Left kidney (tissue), 1 donor: ENCODE measurements at regions not wholly inside any gene's neighbourhood (a gene's known extent, or its start where the extent isn't known, plus 50 kb on each side); places are given as distances from the start of the nearest gene placed in this dataset.
A peak's percentile ranks its signal among the peaks of the same experiment; 100 is the strongest.

Experiments used
- DNase-seq: peaks from one replicate; pipeline ENCODE4 v3.0.0-alpha.2; 2013

DNA sequence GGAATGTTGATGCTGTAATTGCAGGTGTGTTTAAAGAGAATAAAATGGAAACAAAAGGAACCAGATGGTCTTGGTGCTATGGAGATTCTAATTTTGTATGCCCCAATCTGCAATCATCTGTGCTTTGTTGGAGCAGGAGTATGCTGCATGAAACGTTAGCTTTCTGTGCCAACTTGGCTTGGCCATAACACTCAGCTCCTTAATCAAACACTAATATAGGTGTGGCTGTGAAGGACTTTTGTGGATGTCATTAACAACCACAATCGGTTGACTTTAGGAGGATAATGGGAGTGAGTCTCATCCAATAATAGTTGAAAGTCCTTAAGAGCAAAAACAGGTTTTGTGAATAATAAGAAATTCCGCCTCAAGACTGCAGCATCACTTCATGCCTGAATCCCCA is 399.2 kb downstream of the NLGN4X start:
- DNase-seq, result no peak

DNA sequence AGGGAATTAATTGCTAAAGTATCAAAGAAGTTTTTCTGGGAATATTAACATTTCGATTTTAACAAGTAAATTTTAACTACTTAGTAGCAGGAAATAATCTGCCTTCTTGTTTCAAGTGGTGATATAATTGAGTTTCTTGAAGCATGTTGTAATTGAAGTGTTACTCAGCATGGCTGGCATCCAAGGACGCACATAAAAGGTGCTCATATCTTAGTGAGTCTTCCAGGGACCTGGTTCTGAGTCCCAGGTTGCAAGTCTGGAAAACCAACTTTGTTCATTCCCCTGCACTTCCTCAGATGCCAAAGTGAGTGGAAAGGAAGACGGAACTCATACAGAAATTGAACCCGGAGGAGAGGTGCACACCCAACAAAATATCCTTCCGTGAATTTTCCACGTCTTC is 399.6 kb downstream of the NLGN4X start:
- no peak for DNase-seq

DNA sequence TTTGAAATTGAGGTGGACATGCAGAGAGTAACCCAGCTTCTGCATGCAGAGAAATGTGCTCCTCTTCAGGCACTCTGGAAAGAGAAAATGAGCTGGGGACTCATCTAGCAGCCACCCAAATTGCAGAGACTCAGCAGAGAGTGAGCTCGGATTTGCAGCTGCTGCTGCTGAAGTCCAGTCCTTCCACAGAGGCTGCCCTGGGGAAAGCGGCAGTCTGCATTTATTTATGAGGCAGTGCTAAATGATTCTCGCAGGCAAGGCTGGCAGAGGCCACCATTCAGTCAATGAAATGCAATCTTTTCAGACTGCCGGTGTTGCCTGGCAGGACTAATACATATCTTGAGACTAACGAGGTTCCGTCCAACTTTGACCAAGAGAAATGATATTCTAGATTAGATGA is 404.8 kb downstream of the NLGN4X start:
- peak; percentile 4 for DNase-seq

DNA sequence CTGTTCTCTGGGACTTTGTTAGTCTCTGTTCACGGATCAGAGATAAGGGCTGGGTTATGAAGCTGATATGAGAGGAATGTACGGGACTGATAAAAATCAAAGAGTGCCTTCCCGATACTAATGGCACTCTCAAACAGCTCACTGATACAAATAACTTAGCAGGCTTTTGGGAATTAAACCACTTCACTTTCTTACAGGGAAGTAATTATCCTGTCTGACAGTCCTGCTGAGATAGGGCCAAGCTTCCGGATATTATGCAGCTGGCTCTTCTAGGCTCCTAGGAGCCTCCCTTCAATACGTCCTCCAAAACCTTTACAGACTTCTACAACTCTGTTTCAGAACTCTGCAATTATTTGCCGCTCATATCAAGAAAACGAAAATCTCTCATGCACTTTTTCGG is 418.0 kb downstream of the NLGN4X start:
- DNase-seq, result no peak

DNA sequence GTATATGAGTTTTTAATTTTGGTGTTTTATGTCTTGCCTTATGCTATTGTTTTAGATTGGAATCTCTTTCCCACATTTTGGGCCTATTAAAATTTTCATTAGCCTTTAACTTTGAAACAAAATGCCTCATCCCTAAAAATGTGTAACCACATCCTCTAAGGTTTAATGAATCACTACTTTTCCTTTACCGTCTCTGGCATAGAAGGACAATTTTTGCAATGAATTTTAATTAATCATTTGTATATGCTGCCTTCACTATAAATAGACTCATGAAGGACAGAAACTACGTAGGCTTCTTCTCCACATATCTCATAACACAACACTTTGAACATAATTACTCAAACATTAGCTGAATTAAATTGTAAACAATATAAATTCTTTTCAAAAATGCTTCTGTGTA is 421.5 kb downstream of the NLGN4X start:
- DNase-seq, result no peak

DNA sequence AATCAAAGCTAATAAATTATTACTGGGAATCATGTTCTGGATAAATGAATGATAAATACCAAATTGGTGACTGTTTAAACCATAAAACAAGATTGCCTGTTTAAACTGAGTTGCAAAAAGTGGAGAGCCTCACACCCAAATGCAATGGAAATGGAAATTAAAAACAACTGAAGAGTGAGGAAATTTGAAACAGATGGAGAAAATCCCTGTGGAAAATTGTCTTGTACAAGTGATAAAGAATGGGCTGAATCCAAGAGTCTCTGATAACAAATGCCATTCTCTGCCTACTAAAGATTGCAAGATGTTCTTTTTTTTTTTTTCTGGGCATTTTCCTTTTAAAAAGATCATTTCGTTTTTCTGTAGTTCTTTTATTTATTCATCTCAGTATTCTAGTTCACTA is 426.3 kb downstream of the NLGN4X start:
- no peak for DNase-seq

DNA sequence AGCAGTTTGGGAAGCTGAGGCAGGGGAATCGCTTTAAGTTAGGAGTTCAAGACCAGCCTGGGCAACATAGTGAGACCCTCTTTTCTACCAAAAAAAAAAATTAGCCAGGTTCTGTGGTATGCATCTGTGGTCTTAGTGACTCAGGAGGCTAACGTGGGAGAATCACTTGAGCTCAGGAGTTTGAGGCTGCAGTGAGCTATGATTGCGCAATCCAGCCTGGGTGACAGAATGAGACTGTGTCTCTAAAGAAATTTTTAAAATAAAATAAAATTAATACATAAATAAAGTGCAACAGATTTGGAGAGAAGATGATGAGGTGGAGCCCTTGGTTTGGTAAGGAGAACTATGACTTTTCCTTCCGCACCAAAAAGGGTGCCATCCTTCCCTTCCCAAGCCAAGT is 436.9 kb downstream of the NLGN4X start:
- DNase-seq, result no peak

DNA sequence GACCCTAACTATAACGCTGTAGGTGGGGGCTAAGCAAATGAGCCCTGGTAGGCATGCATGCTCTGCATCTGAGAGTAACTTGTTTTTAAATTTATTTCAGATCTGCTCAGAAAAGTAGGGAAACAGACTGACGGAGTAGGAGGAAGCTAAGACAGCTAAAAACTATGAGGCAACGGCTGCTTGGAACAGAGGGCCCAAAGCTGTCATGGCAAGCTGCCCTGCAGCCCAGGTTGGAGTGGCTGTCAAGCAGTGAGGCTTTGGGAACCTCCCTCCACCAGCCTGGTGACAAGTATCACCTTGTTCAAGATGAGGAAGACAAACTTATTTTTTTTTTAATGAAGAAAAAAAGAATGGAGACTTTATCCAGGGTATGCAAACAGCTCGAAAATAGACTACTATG is 439.8 kb downstream of the NLGN4X start:
- no peak for DNase-seq

DNA sequence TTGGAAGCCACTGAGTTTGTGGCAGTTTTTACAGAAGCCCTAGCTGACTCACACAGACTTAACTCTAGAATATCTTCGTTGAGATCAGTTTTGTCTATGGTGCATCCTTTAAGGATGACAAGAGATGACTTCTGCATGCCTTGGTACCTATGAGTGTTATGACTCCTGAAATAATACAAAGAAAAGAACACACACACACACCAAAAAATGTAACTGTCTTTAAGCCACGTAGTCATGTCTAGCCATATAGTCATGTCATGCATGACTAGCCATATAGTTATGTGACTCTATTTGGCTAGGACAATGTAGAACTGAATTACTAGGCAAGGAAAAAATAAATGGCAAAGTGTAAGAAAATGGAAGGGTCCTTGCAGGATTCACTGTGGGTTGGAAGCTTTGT is 447.8 kb downstream of the NLGN4X start:
- DNase-seq, result no peak

DNA sequence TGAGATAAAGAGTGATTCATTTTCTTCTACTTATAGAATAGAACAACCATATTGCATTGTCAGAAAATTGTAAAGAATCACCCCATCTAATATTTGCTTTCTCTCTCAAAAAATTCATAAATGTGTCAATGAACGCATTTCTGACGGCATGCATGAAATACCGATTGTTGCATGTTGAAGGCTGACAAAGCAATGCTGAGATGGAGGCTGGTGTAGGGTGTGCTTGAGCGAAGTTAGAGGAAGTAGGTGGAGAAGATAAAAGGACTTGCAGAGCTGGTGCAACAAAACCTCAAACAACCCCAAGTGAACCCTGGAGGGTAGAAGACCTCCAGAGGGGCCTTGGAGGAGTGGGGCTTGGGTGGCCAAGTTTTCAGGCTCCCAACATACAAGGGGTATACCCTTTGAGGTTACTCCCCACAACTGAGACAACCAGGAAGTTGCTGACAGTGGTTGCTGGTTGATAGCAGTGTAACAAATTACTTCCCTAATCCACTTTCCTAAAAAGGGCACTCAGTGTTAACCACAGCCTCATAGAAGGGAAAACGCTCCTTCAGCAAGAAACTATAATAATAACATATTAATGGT is 452.7 kb downstream of the NLGN4X start:
- DNase-seq, result no peak

DNA sequence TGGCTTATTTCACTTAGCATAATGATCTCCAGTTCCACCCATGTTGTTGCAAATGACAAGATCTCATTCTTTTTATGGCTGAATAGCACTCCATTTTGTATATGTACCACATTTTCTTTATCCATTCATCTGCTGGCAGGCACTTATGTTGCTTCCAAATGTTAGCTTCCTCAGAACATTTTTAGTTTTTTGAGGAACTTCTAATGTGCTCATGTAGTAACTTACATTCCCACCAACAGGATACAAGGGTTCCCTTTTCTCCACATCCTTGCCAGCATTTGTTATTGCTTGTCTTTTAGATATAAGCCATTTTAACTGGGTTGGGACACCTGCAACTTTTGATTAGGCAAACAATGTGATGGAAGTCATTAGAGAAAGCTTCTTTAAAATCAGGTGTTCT is 454.2 kb downstream of the NLGN4X start:
- no peak for DNase-seq

DNA sequence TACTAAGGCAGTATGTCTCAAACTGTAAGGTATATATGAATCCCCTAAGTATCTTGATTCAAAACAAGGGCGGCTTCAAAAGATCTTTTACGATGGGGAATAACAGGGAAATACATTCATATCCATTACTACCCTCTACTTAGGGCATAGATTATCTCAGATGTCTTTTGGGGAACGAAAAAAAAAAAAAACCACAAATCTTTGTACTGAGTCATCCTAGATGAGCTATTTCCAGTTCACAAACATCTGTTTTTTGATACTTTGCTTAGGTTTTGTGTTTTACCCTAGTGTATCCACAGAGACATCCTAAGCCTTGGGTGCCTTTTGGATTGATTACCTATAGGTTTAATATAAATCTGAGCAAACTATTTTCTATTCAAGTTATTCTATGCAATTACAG is 457.2 kb downstream of the NLGN4X start:
- no peak for DNase-seq

DNA sequence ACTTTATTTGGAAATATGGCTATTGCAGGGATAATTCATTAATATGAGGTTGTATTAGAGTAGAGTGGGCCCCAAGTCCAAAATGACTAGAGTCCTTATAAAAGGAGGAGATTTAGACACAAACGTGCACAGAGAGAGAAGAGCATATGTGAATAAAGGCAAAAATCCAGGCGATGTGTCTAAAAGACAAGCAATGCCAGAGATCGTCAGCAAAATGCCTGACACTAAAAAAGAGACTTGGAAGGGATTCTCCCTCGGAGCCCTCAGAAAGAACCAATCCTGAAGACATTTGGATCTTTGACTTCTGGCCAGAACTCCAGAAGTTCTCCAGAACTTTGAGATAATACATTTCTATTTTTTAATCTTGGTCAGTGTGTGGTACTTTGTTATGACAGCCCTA is 472.1 kb downstream of the NLGN4X start:
- no peak for DNase-seq

DNA sequence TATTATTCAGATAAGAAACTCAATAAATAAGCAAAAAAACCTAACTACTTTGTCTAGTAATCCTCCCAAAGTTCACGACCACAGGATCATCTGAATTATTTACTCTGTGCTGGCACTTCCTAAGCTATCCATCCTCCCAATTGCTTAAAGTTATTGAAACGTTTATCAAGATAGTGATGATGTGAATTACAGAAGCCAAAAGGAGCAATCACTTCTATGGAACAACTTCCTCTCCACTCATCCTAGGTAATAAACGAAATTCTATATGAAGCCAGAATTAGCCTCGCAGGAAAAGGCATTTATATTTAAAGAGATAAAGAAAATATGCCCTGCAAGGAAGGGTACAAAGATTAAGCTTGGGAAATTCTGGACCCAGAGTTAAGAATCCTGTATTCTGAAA is 475.4 kb downstream of the NLGN4X start:
- no peak for DNase-seq

DNA sequence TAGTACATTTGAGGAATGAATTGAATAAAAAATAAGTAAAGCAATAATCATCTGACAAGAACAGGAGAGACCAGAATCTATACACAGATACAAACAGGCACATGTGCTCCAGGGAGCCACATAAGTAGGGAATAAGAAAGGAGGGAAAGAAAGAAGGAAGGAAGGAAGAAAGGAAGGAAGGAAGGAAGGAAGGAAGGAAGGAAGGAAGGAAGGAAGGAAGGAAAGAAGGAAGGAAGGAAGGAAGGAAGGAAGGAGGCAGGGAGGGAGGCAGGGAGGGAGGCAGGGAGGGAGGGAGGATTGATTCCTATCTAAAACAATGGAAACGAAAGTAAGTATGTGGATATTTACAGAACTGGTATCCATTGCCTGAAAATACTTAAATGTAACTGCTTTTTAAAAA is 475.8 kb downstream of the NLGN4X start:
- no peak for DNase-seq

DNA sequence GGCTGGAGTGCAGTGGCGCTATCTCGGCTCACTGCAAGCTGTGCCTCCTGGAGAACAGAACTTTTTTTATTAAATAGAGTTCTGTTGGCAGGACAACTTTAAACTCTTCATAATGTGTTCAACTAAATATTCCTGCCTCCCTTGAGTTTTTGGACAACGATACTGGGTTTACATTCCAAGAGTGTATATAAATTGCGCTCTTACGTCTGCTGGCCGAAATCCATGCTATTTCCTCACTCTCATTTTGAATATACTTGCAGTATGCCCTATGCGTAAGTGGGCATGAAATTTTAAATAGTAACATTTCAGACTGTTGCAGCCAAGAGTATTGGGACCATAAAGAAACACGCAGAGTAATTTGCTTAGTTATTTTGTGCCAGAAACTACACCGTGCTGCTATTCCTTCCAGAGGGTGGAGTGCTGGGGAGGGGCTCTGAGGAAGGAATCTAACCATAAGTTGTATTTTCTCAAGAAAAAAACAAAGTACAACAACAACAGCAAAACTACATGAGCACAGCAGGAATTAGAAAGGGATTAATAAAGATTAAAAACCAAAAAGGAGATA is 480.0 kb downstream of the NLGN4X start:
- DNase-seq, result no peak

DNA sequence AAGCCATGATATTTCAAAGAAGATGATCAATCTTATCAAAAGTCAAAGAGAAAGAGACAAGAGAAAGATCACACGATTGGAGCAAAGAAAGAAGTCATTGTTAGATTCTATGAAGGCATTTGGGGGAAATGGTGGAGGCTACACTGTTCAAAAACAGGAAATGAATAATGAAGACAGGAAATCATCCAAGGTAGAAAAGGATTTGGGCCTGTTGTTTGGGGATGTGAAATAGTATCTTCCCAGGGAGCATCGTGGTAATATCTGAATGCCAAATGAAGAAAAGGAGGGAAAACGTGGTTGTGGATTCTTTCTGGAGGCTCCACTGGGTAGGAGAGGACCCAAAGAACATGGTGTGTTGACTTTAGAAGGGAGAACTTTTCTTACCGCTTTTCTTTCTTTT is 482.4 kb downstream of the NLGN4X start:
- no peak for DNase-seq

DNA sequence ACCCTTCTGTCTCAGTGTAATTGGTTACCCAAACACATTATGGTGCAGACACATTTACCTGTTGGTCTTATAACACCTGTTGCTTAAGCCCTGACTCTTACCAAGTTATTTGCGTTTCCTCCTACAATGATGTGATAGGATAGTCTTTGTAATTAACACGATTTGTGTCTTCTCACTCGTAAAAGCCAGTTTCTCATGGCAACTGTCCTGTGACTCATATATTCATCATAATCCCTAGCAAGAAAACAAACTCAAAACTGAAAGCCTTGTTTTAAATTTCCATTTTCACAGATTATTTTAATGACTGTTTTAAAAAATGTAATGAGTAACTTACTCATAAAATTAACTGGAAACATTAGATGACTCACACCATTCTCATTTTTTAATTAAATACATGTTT is 495.2 kb downstream of the NLGN4X start:
- DNase-seq, result no peak

DNA sequence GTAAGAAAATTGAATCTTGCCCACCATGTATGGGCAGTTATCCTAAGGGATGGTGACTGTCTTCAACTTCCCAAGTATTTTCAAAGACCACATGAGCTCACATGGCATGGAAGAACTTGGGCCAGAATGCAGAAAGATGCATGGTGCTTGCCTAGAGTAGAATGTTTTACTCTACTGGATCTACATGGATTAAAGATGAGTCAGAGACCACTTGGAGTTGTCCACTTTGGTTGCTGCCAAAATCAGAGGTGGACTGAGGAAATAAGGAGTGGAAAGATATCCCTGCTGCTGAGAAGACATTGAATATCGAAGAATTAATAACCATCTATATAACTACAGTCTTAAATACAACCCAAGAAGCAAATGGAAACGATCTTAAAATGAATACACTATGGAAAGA is 498.1 kb downstream of the NLGN4X start:
- DNase-seq, result no peak

DNA sequence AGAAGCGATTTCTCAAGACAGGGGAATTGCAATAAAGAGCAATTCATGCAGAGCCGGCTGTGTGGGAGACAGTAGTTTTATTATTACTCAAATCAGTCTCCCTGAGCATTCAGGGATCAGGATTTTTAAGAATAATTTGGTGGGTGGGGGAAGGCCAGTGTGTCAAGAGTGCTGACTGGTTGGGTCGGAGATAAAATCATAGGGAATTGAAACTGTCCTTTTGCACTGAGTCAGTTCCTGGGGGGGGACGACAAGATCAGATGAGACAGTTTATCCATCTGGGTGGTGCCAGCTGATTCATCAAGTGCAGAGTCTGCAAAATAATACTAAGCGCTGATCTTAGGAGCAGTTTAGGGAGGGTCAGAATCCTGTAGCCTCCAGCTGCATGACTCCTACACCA is 502.4 kb downstream of the NLGN4X start:
- DNase-seq, result no peak

DNA sequence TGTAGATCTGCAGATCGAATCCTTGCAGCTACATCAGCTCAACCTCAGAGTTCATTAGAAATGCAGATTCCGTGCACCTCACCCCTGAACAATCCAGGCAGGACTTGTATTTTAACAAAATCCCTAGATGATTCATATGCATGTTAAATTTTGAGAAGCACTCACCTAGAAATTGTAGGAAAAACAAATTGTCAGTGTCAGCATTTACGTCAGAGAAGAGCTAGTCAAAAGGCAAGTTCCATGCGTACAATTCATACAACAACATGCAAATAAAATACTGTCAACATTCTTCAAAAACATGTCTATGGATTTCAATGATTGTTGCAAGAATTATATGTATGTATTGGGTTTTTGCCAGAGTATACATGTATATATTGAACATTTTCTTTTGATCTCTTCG is 504.5 kb downstream of the NLGN4X start:
- no peak for DNase-seq

DNA sequence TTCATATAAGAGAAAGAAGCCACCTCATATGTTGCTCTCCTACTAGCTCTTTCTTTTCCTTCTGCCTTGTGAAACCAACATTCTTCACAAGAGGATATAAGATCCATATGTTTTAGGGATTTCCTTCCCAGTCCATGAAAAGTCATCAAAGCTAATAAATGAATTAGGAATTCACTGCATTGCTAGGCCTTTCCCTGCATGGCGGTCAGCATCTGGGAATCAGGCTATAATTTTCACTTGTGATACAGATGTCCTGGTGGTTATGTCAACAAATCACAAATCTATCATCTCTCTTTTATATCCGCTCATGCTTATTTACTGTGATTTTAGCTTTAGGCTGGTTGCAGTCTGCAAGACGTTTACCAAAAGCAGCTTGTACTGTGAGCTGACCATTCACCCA is 510.0 kb downstream of the NLGN4X start:
- DNase-seq, result no peak

DNA sequence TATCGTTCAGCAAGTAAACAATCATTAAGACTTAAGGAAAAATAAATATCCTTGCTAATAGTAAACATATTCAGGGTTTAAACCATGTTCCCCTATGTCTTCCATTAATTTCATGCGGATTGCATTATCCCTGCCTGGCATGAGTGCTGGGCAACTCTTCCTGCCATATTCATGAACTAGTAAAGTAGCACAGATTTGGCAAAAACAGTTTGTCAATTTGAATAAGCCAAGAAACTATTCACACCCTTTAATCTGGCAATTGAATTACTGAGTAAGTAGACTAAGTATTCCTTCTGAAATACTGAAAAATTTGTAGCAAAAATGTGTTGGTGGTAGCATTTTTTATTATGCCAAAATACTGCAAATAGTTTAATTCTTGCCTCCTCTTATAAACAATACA is 512.0 kb downstream of the NLGN4X start:
- DNase-seq, result no peak

DNA sequence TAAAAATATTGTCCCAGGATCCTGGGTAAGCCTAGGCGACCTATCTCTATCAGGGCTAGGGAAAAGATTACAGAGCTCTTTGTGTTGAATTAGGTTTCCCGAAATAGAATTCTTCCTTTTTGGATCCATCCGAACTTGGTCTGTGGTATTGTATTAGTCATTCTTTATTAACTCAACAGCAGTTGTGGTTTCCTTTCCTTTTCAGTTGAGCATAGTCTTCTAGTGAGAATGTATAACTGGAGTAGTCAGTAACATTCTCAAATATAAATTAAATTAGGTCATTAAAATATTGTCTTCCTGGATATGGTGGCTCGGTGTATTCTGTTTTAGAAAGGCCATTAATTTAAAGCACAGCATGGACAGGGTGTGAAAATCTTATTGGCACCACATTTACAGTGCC is 520.4 kb downstream of the NLGN4X start:
- no peak for DNase-seq

DNA sequence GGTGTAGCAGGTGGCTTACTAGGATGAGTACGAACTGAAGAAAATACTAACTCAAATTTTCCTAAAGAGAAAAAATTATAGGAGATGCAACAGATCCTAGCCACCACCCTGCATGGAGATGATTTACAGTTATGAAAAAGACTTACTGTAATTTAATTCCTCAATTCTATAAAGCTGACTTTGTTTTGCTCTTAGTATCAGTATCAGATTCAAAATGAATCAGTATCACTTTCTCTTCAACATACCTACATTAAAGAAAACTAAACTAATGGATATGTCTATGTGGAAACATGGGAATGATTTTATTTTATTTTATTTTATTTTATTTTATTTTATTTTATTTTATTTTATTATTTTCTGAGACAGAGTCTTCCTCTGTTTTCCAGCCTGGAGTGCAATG is 525.8 kb downstream of the NLGN4X start:
- DNase-seq, result no peak
